LNCaP clone FGC (cell line): ENCODE measurements at regions not wholly inside any gene's neighbourhood (a gene's known extent, or its start where the extent isn't known, plus 50 kb on each side); places are given as distances from the start of the nearest gene placed in this dataset.

ENCODE experiments used
- DNase-seq: peaks from one replicate; pipeline ENCODE4 v3.0.0-alpha.2; 2011; ENCODE audit warnings: low read depth
- H3K4me3 ChIP-seq: 2 replicates; pipeline ENCODE4 v1.5.1; 2011; ENCODE audit warnings: mild to moderate bottlenecking, low read depth, low read length, control low read depth
- CTCF ChIP-seq: IDR thresholded peaks from 2 replicates; pipeline ENCODE4 v1.5.1; 2012; ENCODE audit warnings: mild to moderate bottlenecking; ENCODE audit not compliant: control insufficient read depth, insufficient read depth; ENCODE audit errors: extremely low read depth

- DNase-seq, result no peak
- no peak overlapping the region for H3K4me3 ChIP-seq
- TF ChIP-seq CTCF, result no peak
Measured at GRCh38 chr22:27192135-27192829, 534.9 kb downstream of the MIAT start.

GRCh38 chr22:27193215-27193614 lies 535.8 kb downstream of the MIAT start:
- no peak overlapping the region for H3K4me3 ChIP-seq
- TF ChIP-seq CTCF, result no peak
- DNase-seq, result no peak

- H3K4me3 ChIP-seq, result no peak overlapping the region
- TF ChIP-seq CTCF, result no peak
- DNase-seq, result no peak
Measured at GRCh38 chr22:27193636-27194035, 536.2 kb downstream of the MIAT start.

GRCh38 chr22:27194096-27194748 lies 536.8 kb downstream of the MIAT start:
- H3K4me3 ChIP-seq, result no peak overlapping the region
- DNase-seq, result no peak
- TF ChIP-seq CTCF, result no peak

GRCh38 chr22:27195094-27195493 lies 537.7 kb downstream of the MIAT start:
- H3K4me3 ChIP-seq, result no peak overlapping the region
- TF ChIP-seq CTCF, result no peak
- DNase-seq, result no peak

GRCh38 chr22:27195494-27195893 lies 538.1 kb downstream of the MIAT start:
- no peak overlapping the region for H3K4me3 ChIP-seq
- no peak for TF ChIP-seq CTCF
- DNase-seq, result no peak

- DNase-seq, result no peak
- no peak overlapping the region for H3K4me3 ChIP-seq
- no peak for TF ChIP-seq CTCF
Measured at GRCh38 chr22:27196606-27197005, 539.2 kb downstream of the MIAT start.
